AG09309 (cell line): ENCODE measurements at regions not wholly inside any gene's neighbourhood (a gene's known extent, or its start where the extent isn't known, plus 50 kb on each side); places are given as distances from the start of the nearest gene placed in this dataset.

Experiments used
- DNase-seq: peaks from one replicate; pipeline ENCODE4 v3.0.0-alpha.2; 2010; ENCODE audit warnings: low read depth
- H3K4me3 ChIP-seq: 2 replicates; pipeline ENCODE4 v1.5.1; 2011; ENCODE audit warnings: mild to moderate bottlenecking, low read depth, low read length, moderate library complexity; ENCODE audit not compliant: control insufficient read depth
- TF ChIP-seq, protein P1 (sequence below): IDR thresholded peaks from 2 replicates; pipeline ENCODE4 v1.5.1; 2011; ENCODE audit warnings: mild to moderate bottlenecking, low read depth, low read length, inconsistent platforms; ENCODE audit not compliant: insufficient read depth, control insufficient read depth; ENCODE audit errors: missing control alignments

- TF ChIP-seq, protein P1, sequence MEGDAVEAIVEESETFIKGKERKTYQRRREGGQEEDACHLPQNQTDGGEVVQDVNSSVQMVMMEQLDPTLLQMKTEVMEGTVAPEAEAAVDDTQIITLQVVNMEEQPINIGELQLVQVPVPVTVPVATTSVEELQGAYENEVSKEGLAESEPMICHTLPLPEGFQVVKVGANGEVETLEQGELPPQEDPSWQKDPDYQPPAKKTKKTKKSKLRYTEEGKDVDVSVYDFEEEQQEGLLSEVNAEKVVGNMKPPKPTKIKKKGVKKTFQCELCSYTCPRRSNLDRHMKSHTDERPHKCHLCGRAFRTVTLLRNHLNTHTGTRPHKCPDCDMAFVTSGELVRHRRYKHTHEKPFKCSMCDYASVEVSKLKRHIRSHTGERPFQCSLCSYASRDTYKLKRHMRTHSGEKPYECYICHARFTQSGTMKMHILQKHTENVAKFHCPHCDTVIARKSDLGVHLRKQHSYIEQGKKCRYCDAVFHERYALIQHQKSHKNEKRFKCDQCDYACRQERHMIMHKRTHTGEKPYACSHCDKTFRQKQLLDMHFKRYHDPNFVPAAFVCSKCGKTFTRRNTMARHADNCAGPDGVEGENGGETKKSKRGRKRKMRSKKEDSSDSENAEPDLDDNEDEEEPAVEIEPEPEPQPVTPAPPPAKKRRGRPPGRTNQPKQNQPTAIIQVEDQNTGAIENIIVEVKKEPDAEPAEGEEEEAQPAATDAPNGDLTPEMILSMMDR = no peak
- no peak overlapping the region for H3K4me3 ChIP-seq
- no peak for DNase-seq
Observed at GRCh38 chr3:1623896-1624295, 474.8 kb upstream of the CNTN4 start.

DNA sequence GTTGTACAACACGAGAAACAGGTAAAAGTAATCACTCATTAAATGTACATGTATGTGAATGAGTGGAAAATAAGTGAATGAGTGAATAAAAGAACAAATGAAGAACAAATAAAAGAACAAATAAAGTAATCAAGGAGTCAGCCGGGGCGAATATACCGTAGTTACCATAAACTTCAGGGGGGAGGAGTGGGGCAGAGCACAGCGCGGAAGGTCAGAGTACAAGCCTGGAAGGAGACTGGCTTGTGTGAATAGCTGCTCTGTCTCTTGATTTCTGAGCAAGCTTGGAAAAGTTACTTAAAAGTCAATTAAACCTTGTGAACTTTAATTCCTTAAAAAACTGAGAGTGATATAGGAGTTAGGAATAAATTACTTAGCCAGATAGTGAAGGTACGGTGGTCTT lies 466.5 kb upstream of the CNTN4 start:
- TF ChIP-seq, protein P1 = no peak
- DNase-seq = no peak
- H3K4me3 ChIP-seq = no peak overlapping the region

DNA sequence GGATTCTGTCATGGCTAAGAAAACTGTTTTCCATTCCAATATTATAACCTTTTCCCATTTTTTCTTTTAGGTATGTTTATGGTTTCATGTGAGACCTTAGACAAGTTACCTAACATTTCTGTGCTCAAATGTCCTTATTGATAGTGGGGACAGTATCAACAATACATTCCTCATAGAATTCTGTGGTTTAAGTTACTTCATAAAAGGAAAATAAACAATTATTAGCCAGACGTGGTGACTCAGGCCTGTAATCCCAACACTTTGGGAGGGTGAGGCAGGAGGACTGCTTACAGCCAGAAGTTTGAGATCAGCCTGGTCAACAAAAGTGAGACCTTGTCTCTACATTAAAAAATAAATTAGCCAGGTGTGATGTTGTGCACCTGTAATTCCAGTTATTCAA lies 436.8 kb upstream of the CNTN4 start:
- DNase-seq = no peak
- TF ChIP-seq, protein P1 = no peak
- no peak overlapping the region for H3K4me3 ChIP-seq

- TF ChIP-seq, protein P1 = no peak
- no peak for DNase-seq
- no peak overlapping the region for H3K4me3 ChIP-seq
Observed at GRCh38 chr3:1664266-1664665, 434.4 kb upstream of the CNTN4 start.

DNA sequence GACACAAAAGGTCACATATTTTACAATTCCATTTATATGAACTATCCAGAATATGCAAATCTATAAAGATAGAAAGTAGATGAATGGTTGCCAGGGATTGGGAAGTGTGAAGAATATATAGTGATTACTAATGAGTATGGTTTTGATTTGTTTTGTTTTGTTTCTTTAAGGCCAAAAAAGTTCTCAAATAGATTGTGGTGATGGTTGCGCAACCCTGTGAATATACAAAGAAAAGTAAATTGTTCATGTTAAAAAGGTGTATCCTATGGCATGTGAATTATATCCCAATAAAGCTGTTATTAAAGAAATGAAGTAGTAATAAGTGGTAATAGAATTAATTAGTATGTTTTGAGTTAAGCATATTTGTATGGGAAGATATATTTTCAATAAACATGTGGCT lies 431.8 kb upstream of the CNTN4 start:
- H3K4me3 ChIP-seq = no peak overlapping the region
- TF ChIP-seq, protein P1 = no peak
- DNase-seq = no peak

DNA sequence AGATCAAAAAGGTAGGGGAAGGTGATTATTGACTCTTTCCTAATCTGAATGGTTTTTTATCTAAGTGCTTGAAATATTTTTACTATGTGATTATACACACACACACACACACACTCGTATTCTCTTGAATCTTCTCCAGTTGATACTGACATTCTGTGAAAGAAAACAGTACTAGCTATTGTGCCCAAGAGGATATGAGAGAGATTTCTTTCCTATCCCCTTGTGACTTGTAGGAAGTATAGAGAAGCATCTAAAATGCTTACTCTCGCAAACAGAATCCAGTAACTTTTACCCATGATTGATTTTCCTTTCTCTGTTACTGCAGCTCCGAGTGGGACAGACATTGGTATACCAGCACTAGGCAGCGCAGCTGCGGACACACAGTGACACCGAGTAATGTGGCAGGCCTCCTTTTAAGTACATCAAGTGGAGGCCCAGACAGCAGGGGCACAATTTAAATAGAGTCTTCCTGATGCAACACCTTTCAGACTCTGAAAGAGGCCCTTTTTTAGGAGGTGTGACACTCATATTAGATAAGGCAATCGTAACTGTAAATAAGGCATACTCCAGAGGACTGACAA lies 421.0 kb upstream of the CNTN4 start:
- DNase-seq = no peak
- no peak overlapping the region for H3K4me3 ChIP-seq
- TF ChIP-seq, protein P1 = no peak

DNA sequence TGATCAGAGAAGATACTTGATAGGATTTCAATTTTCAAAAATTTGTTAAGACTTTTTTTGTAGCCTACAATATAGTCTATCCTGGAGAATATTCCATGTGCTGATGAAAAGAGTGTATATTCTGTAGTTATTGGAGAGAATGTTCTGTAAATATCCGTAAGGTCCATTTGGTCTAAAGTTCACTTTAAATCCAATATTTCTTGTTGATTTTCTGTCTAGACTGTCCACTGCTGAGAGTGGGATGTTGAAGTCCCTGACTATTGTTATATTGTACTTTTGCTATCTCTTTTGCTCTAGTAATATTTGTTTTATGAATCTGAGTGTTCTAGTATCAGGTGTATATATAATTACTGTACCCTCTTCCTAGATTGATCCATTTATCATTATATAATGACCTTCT lies 406.2 kb upstream of the CNTN4 start:
- no peak overlapping the region for H3K4me3 ChIP-seq
- TF ChIP-seq, protein P1 = no peak
- no peak for DNase-seq
